ENCODE measurements at regions not wholly inside any gene's neighbourhood (a gene's known extent, or its start where the extent isn't known, plus 50 kb on each side); places are given as distances from the start of the nearest gene placed in this dataset.

GRCh38 chr2:65532937-65533336 lies 100.5 kb upstream of the SPRED2 start:
- Mint-ChIP-seq H3K9me3 (no peaks in the 10 kb centered on the region), H3K4me1 (peaks cover under 1% of the 10 kb centered on the region), H3K27me3 (ENCODE audit: low read depth) (peaks cover 21% of the 10 kb centered on the region), H3K27ac (no peak overlapping the region), H3K36me3 (no peaks in the 10 kb centered on the region), H3K4me3 (no peak overlapping the region)
- TF ChIP-seq, protein P1, sequence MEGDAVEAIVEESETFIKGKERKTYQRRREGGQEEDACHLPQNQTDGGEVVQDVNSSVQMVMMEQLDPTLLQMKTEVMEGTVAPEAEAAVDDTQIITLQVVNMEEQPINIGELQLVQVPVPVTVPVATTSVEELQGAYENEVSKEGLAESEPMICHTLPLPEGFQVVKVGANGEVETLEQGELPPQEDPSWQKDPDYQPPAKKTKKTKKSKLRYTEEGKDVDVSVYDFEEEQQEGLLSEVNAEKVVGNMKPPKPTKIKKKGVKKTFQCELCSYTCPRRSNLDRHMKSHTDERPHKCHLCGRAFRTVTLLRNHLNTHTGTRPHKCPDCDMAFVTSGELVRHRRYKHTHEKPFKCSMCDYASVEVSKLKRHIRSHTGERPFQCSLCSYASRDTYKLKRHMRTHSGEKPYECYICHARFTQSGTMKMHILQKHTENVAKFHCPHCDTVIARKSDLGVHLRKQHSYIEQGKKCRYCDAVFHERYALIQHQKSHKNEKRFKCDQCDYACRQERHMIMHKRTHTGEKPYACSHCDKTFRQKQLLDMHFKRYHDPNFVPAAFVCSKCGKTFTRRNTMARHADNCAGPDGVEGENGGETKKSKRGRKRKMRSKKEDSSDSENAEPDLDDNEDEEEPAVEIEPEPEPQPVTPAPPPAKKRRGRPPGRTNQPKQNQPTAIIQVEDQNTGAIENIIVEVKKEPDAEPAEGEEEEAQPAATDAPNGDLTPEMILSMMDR (IDR thresholded peaks at IDR 0.05; ENCODE audit: unreplicated experiment): no peak
- no peak for DNase-seq (ENCODE audit: low spot score in 2 of 2, unreplicated experiment in 2 of 2)

- peaks cover 21% of the 10 kb centered on the region for H3K27me3 Mint-ChIP-seq (ENCODE audit: low read depth)
- H3K4me1 Mint-ChIP-seq: peaks cover 7% of the 10 kb centered on the region
- TF ChIP-seq, protein P1 (IDR thresholded peaks at IDR 0.05; ENCODE audit: unreplicated experiment): no peak
- H3K9me3 Mint-ChIP-seq: no peaks in the 10 kb centered on the region
- H3K27ac Mint-ChIP-seq: no peak overlapping the region
- no peak for DNase-seq (ENCODE audit: low spot score in 2 of 2, unreplicated experiment in 2 of 2)
- H3K36me3 Mint-ChIP-seq: no peaks in the 10 kb centered on the region
- no peak overlapping the region for H3K4me3 Mint-ChIP-seq
Observed at GRCh38 chr2:65532326-65532725, 99.9 kb upstream of the SPRED2 start.

GRCh38 chr2:65530547-65531320 lies 98.3 kb upstream of the SPRED2 start:
- Mint-ChIP-seq H3K4me1 (peaks cover 13% of the 10 kb centered on the region), H3K4me3 (no peak overlapping the region), H3K27me3 (ENCODE audit: low read depth) (peaks cover 21% of the 10 kb centered on the region), H3K27ac (no peak overlapping the region), H3K9me3 (no peaks in the 10 kb centered on the region), H3K36me3 (no peaks in the 10 kb centered on the region)
- TF ChIP-seq, protein P1 (IDR thresholded peaks at IDR 0.05; ENCODE audit: unreplicated experiment): no peak
- no peak for DNase-seq (ENCODE audit: low spot score in 2 of 2, unreplicated experiment in 2 of 2)

GRCh38 chr2:65529419-65529818 lies 97.0 kb upstream of the SPRED2 start:
- H3K36me3 Mint-ChIP-seq: no peaks in the 10 kb centered on the region
- peaks cover 21% of the 10 kb centered on the region for H3K27me3 Mint-ChIP-seq (ENCODE audit: low read depth)
- TF ChIP-seq, protein P1 (IDR thresholded peaks at IDR 0.05; ENCODE audit: unreplicated experiment): no peak
- peaks cover 6% of the 10 kb centered on the region for H3K9me3 Mint-ChIP-seq
- no peak overlapping the region for H3K4me3 Mint-ChIP-seq
- H3K4me1 Mint-ChIP-seq: peaks cover 14% of the 10 kb centered on the region
- no peak overlapping the region for H3K27ac Mint-ChIP-seq
- no peak for DNase-seq (ENCODE audit: low spot score in 2 of 2, unreplicated experiment in 2 of 2)

DNA sequence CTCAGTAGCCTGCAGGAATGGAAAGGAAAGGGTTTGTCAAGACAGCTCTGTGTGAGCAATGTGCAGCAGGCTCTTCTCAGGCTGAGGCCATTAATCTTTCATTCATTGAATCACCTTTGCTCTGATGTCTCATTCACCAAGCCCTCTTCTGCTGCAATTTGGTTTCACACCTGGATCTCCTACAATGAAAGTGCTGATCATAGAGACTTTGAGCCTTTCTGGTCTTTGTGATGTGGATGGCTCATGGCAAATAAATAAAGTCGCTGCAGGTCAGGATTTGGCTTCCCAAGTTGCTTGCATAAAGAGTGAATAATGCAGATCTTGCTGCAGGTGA lies 95.8 kb upstream of the SPRED2 start:
- Mint-ChIP-seq H3K27me3 (ENCODE audit: low read depth) (peaks cover 21% of the 10 kb centered on the region), H3K27ac (no peak overlapping the region), H3K4me1 (peaks cover 14% of the 10 kb centered on the region), H3K9me3 (peaks cover 7% of the 10 kb centered on the region), H3K4me3 (no peak overlapping the region), H3K36me3 (no peaks in the 10 kb centered on the region)
- TF ChIP-seq, protein P1 (IDR thresholded peaks at IDR 0.05; ENCODE audit: unreplicated experiment): no peak
- DNase-seq (ENCODE audit: low spot score in 2 of 2, unreplicated experiment in 2 of 2): no peak

Measured in mesothelial cell of epicardium (in vitro differentiated cells).